HS-5 (cell line): ENCODE measurements at regions not wholly inside any gene's neighbourhood (a gene's known extent, or its start where the extent isn't known, plus 50 kb on each side); places are given as distances from the start of the nearest gene placed in this dataset.
"Not testable (repeated sequence)": the region's sequence is repeated elsewhere in the genome, so short reads cannot be mapped to it uniquely, and the experiment has no call there.

Source experiments
- DNase-seq: peaks from one replicate; pipeline ENCODE4 v3.0.0-alpha.2; 2012; ENCODE audit warnings: low read depth

- no peak for DNase-seq
Observed at GRCh38 chr12:123061441-123062205, 81.1 kb downstream of the ARL6IP4 start.

DNA sequence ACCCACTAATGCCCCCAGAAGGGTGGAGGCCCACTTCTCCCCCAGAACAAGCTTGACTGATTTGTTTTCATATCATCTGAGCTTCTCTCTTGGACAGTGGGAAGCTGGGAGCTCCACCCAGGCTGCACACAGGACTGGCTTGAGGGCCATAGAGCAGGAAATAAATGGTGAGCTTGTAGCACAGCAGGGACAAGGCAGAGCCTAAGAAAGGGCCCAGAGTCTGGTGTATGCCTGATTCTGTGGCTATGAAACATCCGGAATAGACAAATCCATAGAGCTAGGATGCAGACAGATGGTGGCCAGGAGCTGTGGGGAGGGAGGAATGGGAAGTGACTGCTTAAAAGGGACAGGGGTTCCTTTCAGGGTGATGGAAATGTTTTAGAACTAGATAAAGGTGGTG, 79.0 kb downstream of the ARL6IP4 start:
- no peak for DNase-seq

- DNase-seq: no peak
Observed at GRCh38 chr12:123058980-123059379, 78.5 kb downstream of the ARL6IP4 start.

DNA sequence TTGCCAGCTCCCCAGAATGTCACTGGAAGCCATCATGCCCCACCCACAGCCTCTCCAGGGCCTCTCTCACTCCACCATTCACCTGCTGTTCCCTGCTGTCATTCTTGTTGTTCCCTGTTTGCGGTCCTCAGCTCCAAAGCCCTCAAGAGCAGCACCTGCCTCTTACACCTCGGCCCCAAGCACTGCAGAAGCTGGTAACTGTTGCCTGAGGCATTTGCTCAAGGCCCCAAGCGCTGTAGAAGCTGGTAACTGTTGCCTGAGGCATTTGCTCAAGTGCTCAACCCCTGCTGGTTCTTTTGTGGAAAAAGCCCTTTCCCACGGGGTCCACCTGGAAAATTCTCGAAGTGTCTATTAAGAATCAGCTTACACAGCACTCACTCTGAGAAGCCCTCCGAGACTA, 78.0 kb downstream of the ARL6IP4 start:
- no peak for DNase-seq

GRCh38 chr12:123057513-123058265, 77.2 kb downstream of the ARL6IP4 start:
- no peak for DNase-seq

GRCh38 chr12:123056709-123057108, 76.2 kb downstream of the ARL6IP4 start:
- DNase-seq: no peak

DNA sequence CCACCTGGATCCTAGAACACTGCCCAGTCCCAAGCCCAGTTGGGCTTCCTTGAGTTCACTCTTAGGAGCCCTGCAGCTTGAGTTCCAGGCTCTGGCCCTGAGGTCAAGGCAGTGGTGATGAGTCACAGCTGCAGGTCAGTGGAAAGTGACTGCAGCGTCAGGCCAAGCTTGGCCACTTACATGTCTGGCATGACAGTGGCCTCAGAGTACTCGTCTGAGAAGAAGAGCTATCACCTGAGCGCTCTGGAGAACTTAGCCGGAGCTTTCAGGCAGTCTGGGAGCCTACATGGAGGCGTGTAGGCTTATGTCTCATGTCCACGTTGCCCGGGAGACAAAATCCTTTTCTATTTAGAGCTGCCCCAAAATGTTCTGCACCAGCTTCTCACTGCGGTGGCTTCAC, 75.6 kb downstream of the ARL6IP4 start:
- DNase-seq: no peak

DNA sequence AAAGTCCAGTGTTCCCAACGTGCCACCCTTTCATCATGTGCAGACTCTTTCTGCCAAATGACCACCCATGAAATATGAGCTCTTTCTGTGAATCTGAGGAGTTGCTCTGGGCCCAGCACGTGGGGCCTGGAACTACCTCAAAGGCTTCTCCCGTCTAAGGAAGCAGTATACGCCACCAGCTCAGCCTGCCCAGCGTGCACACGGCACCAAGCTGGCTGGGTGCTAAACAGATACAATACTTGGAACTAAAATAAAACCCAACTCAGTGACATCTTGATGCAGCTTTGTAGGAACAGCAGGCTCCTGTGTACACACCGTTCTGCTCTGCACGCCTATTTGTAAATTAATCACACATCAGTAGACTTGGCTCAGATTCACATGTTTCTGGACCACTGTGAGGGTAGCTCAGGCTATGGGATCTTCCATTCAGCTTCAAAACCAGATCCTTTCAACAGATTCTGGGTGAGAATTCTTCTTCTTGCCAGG, 74.8 kb downstream of the ARL6IP4 start:
- no peak for DNase-seq

DNA sequence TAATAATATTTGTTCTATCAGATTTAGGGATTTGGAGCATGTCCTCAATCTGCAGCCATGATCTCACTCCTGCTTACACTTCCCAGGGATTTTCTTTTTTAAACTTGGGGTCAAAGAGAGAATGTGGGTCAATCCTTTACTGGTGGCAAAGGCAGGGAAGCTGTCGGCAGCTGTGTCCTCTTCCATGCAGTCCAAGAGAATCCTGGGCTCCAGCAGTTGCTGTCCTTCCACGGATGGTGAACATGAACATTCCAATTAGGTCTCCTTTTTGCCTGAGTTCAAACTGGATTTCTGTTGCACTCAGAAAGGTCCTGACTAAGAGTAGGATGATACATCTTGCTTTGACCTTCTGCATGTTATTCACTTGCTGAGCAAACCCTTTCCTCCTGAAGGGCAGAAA, 73.9 kb downstream of the ARL6IP4 start:
- DNase-seq: no peak

GRCh38 chr12:123051556-123051955, 71.1 kb downstream of the ARL6IP4 start:
- DNase-seq: no peak

DNA sequence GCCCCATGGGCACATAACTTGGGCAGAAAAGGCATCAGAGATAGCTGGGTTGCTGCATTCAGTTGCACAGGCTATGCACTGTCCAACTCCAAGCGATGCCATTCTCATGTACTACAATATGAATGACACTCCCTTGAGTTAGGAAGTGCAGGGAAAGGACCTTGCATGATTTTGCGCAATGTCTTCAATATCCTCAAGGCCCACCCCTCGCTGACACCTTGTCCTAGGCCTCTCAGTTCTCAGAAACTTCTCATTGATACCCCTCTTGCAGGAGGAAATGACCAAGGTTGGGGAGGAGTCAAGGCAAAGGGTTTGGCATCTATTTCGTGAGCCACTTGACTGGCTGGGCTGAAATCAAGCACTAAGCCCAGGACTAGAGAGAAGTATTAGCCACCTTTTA, 70.4 kb downstream of the ARL6IP4 start:
- DNase-seq: no peak

GRCh38 chr12:123050331-123050831, 69.9 kb downstream of the ARL6IP4 start:
- no peak for DNase-seq

GRCh38 chr12:123049398-123050240, 69.1 kb downstream of the ARL6IP4 start:
- DNase-seq: no peak

- not testable (repeated sequence) for DNase-seq
Observed at GRCh38 chr12:123047892-123048291, 67.4 kb downstream of the ARL6IP4 start.

DNA sequence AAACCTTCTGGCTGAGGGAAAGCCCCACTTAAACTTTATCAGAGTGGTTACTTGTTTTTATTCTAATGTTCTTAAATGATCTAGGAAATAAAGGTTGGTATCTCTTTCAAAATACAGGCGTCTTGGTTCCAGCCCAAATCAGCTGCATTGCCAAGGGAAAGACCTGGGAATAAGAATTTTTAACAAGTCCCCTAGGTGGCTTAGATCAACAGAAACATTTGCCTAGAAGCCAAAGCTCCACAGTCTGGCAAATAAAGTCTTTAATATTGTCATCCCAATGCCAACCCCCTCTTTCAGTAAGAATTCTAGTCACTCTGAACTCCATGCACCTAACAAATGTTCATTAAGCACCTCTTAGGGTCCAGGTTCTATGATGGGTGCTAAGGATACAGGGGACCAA, 66.8 kb downstream of the ARL6IP4 start:
- DNase-seq: no peak

DNA sequence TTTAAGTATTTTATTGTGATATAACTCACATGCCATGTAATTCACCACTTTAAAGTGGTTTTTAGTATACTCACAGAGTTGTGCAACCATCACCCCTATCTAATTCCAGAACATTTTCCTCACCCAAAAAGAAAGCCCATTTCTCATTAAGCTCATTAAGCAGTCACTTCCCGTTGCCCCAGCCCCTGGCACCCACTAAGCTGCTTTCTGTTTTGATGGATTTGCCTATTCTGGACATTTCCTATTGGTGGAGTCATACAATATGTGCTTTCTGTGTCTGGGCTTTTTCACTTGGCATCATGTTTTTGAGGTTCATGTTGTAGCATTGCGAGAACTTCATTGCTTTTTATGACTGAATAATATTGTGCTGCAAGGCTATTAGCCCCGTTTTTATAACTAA, 66.0 kb downstream of the ARL6IP4 start:
- no peak for DNase-seq

- DNase-seq: no peak
Observed at GRCh38 chr12:123045678-123046077, 65.2 kb downstream of the ARL6IP4 start.

- DNase-seq: no peak
Observed at GRCh38 chr12:123044351-123044750, 63.9 kb downstream of the ARL6IP4 start.

- DNase-seq: peak; percentile 87
Observed at GRCh38 chr12:123043536-123044001, 63.1 kb downstream of the ARL6IP4 start.

DNA sequence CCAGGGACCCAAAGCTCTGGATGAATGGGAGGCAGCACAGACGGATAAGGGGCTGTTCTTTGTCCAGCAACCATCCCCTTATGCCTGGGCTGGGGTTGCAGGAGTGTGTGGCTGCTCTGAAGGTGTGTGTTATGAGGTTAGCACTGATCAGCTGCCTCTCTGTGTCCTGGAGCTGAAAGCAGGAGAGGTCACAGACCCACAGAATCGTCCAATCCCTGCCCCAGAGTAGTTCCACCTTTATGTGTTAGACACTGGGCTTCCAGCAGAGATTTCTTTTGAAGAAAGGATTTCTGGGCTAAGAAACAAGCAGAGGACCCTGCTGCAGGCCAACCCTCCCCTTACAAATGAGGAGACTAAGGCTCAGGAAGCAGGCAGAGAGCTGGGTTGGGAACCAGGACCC, 62.4 kb downstream of the ARL6IP4 start:
- DNase-seq: no peak

DNA sequence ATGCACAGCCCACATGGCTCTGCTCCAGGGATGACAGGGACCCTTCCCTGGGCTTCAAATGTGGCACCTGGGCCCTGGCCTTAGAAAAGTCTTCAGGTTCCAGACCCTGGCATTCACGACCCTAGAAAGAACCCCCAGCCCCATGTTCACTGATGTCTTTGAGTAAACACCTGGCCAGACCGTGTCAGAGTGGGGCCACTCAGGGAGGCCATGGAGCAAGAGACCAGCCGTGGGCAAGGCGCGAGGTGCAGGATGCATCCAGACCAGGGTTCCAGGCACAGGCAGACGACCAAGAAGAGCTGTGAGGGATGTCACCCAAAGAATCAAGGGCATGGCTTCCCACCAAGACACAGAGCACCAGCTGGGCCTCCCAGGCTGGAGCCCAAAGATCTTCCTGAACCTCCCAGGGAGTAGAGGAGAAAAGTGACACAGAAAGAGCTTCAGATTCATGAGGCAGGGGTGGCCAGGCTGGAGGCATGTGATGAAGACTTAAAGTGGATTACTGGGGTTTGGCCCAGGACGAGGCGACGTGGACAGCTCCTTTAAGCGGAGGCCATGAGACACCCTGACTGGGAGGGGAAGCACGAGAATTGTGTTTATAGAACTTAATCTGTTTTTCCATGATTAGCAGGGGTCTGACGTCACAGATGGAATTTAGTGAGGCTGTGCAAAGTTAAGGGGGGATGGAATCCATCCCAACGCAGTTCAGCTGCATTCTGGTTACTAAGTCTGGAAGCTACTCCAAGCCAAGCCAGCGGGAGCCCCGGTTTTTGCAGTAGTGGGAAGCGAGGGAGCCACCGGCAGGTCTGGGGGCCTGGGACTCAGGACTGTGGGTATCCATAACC, 61.6 kb downstream of the ARL6IP4 start:
- DNase-seq: no peak
